ENCODE measurements at regions not wholly inside any gene's neighbourhood (a gene's known extent, or its start where the extent isn't known, plus 50 kb on each side); places are given as distances from the start of the nearest gene placed in this dataset.
"Not testable (repeated sequence)": the region's sequence is repeated elsewhere in the genome, so short reads cannot be mapped to it uniquely, and the experiment has no call there.

DNA sequence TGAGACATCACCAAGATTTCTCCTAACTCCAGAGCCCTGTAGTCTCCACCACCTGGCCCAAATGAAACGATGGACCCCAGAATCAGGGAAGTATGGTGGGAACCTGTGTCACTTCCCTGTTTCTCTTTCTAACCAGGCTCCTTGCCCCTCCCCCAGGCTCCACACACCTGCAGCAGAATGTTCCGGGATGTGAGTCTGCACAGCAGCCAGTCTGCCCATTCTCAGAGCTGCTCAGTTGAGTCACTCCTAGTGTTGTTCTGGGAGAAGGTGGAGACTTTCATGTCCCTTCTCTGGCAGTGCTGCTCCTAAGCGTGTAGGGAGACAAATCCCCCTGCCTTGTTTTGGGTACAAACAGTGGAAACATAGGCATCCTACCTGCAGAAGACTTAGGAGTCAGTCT is 76.0 kb upstream of the XPA start:
- no peak for DNase-seq (ENCODE audit: low read depth)

DNA sequence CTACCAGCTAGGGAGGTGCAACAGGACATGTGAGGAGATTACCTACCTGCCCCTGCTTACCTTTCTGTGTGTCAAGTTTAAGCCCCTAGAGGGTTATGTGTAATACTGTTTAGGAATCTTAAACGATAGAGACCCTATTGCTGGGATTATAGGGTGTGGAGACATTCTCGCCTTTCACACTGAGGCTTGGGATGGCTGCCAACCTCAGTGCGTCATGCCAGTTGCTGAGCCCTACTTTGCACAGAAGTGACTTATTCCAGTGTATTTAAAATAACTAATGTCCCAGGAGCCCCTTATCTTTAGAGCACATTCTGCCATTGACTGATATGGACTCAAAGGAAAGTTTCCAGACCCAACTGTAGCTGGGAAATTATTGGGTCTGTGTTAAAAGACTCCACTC is 76.6 kb upstream of the XPA start:
- DNase-seq (ENCODE audit: low read depth), result no peak

DNA sequence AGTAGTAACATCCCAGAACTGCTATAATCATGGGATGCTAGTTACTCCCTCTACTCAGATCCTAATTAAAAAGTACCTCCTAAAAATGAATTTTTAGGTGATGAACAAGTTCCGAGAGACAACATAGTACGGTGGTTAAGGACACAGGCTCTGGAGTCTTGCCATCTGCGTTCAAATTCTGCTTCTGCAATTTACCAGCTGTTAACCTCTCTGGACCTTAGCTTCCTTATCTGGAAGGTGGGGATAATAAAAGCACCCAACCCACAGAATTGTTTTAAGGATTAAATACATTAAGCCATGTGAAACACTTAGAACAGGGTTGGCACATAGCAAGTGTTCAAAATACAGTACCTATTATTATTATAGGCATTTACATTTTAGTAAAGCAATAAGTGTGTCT is 77.5 kb upstream of the XPA start:
- DNase-seq (ENCODE audit: low read depth), result no peak

GRCh38 chr9:97778740-97779139 is 74.3 kb upstream of the FOXE1 start:
- not testable (repeated sequence) for DNase-seq (ENCODE audit: low read depth)

- no peak for DNase-seq (ENCODE audit: low read depth)
Observed at GRCh38 chr9:97779608-97780007, 73.4 kb upstream of the FOXE1 start.

DNA sequence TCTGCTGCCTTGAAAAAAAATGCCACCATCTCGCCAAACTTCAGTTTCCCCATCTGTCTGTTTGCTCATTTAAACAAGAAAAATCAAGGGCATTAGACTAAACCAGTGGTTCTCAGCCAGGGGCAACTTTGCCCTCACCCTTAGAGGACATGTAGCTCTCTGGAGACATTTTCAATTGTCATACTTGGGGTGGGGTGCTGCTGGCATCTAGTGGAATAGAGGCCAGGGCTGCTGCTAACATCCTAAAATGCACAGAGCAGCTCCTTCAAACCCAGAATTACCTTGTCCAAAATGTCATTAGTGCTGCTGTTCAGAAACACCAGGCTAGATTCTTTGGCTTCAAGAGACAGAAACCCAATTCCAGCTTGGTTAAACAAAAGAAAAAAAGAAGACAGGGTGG is 71.1 kb upstream of the FOXE1 start:
- DNase-seq (ENCODE audit: low read depth), result no peak

DNA sequence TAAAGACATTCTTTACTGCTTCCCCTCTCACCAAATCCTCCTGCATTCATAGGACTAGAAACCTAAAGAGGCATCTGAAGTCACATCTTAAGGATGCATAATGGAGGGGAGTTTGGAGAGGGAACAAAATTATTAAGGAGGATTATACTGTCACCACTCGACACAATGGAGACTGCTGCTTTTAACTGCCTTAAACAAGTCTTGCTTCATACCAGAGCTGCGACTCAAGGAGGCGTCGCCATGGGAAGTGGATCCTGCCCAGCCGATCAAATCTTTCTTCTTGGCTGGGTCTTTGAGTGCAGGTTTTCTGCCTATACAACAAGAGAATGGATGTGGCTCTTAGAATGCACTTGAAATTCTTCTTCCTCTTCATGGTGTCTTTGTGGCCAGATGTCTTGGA is 66.7 kb upstream of the FOXE1 start:
- DNase-seq (ENCODE audit: low read depth), result no peak

DNA sequence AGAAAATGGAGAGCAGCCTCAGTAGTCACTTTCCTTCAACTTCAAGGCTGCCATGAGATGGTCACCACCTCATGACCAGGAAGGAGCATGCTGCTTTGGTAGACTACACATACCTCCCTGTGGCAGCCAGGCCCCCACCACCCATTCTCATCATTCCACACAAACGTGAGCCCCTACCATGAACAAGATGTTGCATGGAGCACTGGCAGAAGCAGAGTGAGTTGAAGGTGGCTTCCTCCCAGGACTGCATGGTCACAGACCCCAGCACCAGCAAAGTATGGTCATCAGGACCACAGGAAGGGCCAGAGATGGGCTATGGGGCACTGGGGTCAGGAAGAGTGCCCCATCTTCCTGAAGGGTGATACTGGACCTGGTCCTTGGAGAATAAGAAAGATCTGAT is 65.5 kb upstream of the FOXE1 start:
- no peak for DNase-seq (ENCODE audit: low read depth)

DNA sequence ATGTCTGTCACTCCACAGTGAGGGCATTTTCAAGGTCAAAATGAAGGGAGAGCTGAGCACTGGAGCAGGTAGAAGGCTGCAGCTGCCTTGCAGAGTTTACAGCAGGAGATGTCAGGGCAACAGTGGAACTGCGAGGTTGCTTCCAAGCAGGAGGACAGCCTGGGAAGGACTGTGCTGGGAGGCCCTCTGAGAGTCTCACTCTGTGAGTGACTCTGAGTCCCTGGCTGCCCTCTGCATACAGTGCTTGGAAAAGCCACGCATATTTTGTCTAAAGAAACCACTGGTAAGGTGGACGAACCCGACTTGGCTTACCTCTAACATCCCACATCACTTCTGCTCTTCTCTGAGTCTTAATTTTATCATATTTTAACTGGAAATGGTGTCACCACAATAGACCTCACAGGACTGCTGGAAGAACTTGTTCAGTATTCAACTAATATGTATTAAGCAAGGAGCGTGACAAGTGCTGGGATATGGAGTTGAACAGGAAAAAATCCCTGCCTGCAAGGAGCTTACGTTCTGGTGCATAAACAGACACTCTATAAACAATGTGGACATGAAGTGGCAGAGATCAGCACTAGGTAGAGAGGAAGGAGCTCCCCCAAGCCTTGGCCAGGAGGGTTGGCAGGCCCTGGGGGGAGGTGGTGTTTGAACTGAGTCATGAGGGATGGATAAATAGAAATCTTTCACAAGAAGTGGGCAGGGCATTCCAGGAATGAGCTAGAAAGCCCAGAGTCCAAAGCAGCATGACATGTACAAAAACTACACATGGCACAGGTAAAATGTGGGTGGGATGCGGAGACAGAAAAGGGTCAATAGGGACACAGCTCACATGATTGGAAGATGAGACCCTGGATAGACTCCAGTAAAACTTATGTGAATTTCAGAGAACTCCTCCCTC is 64.0 kb upstream of the FOXE1 start:
- DNase-seq (ENCODE audit: low read depth), result no peak

DNA sequence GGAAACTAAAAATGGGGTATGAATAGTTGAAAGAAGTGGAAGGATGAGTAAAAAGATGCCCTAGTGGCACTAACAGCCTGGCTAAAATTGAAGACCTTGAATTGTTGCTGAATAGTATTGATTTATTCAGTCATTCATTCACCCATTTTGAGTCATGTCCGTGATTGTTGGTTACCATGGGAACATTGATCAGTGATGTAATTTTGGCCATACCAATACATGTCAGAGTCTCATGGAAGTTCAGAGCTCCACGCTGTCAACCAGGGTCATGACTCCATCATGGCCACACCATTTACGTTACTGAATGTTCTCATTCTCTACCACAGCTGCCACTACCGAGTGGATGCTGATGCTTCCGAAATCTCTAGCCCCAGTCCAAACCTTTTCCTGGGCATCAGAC is 62.5 kb upstream of the FOXE1 start:
- DNase-seq (ENCODE audit: low read depth), result no peak

GRCh38 chr9:97791542-97791941 is 61.5 kb upstream of the FOXE1 start:
- no peak for DNase-seq (ENCODE audit: low read depth)

DNA sequence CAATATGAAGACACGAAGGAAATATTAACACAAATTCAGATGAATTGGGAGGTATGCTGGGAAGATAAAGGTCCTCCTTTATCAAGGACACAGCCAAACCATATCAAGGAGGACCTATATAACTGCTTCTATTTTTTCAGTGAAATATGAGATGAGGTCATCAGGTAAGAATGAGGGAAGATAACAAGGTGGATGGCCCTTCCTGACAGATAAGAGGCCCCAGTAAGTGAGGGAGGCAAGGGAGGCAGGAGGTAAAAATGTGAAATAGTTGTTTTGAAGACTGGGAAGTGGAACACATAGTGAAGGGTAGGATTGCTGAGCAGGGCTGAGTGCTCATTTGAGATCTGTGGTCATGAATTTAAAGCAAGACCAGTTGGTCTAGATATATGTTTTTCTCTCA is 60.0 kb upstream of the FOXE1 start:
- no peak for DNase-seq (ENCODE audit: low read depth)

DNA sequence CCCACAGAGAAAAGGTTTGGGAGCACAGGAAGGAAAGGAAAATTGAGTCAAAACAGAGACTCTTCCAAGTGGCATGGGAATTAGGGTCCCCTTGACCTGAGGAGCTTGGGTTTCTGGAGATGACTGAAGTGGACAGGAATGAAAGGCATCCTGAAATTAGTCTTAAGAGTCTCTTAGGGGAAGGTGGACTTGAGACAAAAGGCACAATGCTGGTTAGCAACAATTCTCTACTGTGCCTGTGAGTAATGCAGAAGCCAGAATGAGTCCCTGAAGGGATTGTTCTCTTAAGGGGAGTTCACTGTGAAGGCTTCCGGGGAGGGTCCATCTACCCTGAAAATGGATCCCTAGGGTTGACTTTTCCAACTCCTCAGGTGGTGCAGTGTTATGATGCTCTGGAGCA is 58.4 kb upstream of the FOXE1 start:
- DNase-seq (ENCODE audit: low read depth), result no peak

DNA sequence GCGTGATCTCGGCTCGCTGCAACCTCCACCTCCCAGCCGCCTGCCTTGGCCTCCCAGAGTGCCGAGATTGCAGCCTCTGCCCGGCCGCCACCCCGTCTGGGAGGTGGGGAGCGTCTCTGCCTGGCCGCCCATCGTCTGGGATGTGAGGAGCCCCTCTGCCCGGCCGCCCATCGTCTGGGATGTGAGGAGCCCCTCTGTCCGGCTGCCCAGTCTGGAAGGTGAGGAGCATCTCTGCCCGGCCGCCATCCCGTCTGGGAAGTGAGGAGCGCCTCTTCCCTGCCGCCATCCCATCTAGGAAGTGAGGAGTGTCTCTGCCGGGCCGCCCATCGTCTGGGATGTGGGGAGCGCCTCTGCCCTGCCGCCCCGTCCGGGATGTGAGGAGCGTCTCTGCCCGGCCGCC is 56.9 kb upstream of the FOXE1 start:
- DNase-seq (ENCODE audit: low read depth), result not testable (repeated sequence)

DNA sequence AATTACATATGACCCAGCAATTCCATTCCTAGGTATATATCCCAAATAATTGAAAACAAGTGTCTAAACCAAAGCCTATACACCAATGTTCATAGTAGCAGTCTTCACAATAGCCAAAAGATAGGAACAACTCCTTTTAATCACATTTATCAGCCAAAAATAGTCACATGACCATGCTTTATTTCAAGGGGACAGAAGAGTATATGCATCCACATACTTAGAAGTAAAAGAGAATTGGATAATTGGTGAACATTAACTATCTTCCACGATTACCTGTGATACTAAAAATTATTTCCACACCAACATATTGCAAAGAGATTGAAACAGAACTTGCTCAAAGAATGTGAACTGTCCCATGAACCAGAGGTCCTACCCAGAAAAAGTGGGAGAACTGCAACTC is 51.8 kb upstream of the FOXE1 start:
- no peak for DNase-seq (ENCODE audit: low read depth)

DNA sequence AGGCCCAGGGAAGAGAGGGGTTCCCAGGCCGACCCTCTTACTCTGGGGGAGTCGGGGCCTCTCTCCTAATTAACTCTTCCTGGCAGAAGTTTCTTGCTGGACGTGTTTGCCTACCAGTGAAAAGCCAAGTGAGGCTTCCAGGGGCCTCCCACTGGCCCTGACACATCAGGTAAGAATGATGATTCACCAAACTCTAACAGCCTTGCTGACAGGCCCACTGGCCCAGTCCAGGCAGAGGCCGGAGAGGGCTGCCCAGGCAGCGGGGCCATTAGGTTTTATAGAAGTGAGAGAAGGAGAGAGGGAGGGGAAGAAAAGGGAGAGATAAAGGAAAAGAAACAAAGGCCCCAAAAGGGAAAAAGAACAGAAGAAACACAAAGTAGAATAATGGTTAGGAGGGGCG is 50.8 kb upstream of the FOXE1 start:
- DNase-seq (ENCODE audit: low read depth), result no peak

DNA sequence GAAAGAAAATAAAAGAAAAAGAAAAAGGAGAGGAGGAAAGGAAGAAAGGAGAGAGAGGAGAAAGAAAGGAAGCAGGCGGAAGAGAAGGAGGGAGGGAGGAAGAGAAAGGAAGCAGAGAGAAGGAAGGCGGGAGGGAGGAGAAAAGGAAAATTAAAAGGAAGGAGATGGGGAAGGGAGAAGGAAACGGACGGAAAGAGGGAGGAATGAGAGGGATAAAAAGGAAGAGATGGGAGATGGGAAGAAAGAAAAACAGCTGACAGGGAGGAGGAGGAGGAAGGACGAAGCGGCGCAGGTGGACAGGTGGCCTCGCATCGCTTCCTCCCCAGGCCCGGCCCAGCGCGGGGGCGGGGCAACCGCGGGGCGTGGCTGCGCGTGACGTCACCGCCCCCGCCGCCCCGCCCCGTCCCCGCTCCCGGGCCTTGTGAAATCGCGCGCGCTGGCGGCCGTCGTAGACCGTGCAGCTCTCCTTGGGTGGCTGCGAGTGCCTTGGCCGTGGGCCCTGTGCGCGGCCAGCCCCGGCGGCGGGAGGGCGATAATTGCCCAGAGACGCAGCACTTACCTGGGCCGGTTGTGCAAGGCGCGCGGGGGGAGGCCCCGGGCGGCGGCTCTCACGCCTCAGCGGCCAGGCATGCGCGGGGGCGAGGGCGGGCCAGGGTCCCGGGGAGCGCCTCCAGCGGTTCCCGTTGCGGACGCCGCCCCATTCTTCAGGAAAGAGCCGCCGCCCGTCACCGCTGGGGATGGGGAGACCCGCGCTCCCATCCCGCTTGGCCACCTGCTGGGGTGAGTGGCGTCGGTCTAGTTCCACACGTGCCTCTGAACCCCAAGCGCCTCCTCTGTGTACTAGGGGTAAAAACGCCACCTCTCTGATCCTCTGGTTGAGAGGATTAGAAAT is 49.6 kb upstream of the FOXE1 start:
- no peak for DNase-seq (ENCODE audit: low read depth)
